DMS79 treated with DMSO at 0.1 percent for 48 hours (cell line): ENCODE measurements at regions not wholly inside any gene's neighbourhood (a gene's known extent, or its start where the extent isn't known, plus 50 kb on each side); places are given as distances from the start of the nearest gene placed in this dataset.
A peak's percentile ranks its signal among the peaks of the same experiment; 100 is the strongest.

Experiments
- DNase-seq: peaks from one replicate; lab custom pipeline; 2025; lab: John Stamatoyannopoulos, UW

DNA sequence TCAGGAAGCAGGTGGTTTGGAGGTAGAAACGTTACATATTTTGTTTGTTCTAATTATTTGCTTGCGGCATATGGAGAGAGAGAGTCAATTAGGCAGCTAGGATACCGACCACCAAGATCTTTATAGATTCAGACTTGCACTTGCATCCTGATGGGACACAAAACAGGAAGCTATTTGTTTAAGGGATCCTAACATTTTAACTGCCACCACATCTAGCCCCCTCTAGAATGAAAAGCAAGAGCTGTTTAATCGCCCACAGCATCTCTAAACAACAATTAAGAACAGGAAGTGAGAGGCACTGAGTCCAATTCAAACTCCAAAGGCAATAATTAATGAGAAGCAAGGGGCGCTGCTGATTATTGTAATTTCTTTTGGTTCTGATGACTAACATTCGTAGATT, 182.0 kb upstream of the LINC00305 start:
- DNase-seq: no peak

DNA sequence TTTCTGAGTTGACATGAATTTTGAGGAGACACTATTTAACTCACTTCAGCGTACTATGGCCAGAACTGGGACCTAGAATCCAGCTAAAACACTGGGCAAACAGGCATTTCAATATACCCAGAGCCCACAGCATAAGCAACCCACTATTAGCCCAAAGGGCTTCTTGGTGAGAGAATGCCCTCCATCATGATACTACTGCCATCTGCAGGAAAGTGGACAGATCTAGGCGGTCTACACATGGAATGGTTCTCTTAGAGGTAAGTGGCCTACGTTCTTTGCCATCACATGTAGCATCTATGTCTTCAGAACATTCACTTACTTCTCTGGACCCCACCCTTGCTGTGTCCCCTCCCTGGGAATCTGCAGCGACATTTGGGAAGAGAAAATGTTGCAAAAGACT, 181.3 kb upstream of the LINC00305 start:
- no peak for DNase-seq

GRCh38 chr18:64322189-64322588, 173.3 kb upstream of the LINC00305 start:
- no peak for DNase-seq

- no peak for DNase-seq
Observed at GRCh38 chr18:64318547-64318946, 169.7 kb upstream of the LINC00305 start.

DNA sequence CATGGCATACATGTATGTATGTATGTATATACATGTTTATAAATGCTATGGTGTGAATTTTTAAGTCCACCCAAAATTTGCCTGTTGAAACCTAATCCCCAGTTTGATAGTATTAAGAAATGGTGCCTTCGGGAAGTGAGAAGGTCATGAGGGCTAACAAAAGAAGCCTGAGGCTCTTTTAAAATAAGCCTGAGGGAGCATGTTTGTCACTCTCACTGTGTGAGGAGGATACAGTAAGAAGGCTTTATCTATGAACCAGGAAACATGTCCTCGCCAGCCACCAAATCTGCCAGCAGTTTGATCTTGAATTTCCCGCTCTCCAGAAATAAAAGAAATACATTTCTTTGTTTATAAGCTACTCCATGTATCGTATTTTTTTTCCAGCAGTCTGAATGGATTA, 163.0 kb upstream of the LINC00305 start:
- DNase-seq: no peak

DNA sequence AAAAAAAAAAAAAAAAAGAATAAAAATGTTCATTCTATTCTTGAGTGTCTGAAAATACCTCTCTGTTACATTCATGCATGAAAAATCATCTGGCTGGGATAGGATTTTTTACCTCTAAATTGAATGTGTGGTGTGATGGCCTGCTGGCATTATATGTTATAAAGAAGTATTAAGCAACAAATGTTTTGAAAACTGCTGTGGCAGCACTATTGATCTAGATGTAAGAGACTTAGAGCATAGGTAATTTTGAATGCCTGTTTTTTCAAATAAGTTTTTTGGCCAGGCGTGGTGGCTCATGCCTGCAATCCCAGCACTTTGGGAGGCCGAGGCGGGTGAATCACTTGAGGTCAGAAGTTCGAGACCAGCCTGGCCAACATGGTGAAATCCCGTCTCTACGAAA, 147.0 kb upstream of the LINC00305 start:
- no peak for DNase-seq

DNA sequence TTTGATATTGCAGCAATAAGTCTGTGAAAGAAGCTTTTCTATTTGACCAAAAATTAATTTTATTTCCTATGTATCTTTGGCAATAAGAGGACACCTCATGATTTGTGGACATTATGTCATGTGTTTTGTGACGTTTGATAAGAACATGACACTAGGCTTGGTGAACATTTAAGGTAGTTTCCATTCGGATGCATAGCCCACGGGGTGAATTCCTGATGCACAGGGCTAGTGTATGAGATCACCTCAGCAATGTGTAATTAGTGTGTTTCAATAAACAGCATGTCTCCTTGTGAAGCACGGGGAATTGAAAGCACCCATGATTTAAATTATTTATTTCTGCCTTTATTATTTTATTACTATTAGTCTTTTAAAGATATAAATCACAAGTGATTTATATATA, 146.1 kb upstream of the LINC00305 start:
- DNase-seq: no peak

DNA sequence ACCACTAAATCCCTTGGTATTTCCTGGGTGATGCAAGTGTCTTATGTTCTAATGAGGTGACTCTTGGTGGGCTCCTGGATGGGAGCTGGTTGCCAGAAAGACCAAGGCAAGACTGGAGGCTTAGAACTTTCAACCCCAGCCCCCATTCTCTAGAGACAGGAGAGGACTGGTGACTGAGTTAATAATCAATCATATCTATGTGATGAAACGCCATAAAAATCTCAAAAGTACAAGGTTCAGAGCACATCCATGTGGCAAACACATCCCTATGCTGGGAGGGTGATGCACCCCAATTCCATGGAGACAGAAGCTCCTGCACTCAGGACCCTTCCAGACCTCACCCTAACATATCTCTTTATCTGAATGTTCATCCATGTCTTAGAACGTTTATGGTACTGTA, 139.5 kb upstream of the LINC00305 start:
- DNase-seq: no peak

DNA sequence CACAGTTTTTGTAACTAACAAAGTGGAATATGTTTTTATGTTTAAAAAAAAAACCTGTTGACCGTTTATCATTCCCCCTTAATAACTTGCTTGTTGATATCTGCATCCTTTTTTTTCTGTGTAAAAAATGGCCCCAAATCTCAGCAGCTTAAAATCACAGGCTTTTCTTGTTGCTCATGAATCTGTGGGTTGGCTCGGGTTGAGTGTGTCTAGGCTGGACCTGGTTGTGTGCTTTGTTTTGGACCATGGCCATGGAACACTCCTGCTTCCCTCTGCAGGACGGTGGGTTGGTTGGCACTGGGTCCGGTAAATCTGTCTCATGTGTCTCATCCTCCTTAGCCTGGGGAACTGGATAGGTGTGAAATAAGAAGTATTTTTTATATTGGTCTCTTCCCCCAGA, 139.0 kb upstream of the LINC00305 start:
- no peak for DNase-seq

DNA sequence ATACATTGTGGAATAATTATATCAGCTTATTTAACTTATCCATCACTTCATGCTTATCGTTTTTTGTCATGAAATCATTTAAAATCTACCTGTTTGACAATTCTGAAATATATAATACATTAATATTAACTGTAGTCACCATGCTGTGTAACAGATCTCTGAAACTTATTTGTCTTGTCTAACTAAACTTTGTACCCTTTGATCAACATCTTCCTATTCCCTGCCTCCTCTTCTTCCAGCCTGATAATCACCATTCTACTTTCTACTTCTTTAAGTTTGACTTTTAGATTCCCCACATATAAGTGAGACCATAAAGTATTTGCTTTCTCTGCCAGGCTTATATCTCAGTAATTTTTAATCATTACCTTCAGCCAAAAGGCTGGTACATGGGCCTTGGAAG, 134.2 kb upstream of the LINC00305 start:
- DNase-seq: no peak

GRCh38 chr18:64278026-64278425, 129.1 kb upstream of the LINC00305 start:
- DNase-seq: no peak

DNA sequence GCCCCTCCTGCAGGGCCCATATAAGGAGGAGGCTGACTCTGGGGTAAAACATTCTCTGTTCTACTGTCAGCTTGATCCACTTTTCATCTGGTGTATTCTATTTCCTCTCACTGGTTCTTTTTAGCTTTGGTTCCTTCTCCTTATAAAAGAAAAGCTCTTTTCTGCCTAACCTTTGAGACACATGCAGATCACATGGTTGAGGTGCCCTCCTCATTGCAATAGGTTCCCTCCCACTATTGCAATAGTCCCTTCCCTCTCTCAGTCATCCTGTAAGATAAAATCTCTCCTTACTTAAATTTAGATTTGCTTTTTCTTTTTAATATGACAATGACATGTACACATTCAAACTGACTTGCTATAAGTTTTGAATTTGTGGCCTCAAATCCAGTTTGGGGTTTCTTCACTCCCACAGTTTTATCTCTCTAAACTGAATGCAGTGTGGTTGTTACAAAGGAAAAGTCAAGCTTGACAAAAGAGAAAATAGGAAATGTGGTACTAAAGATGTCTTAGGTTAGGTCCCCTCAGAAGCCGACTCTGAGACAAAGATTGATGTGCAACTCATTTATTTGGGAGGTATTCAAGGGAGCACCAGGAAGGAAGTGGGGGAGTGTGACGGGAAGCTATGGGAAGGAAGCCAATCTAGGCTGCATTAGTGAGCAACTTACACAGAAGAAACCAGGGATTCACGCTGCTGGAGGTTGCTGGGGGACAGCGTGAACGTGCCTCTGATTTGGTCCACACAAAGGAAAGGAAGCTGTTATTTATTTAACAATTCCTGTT, 127.6 kb upstream of the LINC00305 start:
- no peak for DNase-seq

- DNase-seq: no peak
Observed at GRCh38 chr18:64275593-64276300, 126.9 kb upstream of the LINC00305 start.

- no peak for DNase-seq
Observed at GRCh38 chr18:64273724-64274123, 124.8 kb upstream of the LINC00305 start.

- DNase-seq: no peak
Observed at GRCh38 chr18:64271975-64272659, 123.2 kb upstream of the LINC00305 start.

DNA sequence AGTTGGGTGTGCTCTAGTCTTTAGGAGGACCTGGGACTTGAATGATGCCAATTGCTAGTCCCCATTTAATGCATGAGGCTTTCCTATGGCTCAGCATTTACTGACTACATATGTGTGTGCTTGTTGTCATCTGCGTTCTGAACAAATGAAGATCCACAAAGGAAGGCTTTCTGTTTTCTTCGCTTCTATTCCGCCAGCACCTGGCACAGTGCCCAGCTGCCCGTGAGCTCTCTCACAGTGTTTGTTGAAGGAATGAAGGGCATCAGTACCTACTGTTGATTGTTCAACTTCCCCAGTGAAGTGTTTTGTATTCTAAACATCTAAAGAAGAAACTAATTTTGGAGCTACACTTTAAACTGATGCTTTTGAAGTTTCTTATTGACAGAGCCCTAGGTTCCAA, 122.4 kb upstream of the LINC00305 start:
- peak; percentile 42 for DNase-seq

DNA sequence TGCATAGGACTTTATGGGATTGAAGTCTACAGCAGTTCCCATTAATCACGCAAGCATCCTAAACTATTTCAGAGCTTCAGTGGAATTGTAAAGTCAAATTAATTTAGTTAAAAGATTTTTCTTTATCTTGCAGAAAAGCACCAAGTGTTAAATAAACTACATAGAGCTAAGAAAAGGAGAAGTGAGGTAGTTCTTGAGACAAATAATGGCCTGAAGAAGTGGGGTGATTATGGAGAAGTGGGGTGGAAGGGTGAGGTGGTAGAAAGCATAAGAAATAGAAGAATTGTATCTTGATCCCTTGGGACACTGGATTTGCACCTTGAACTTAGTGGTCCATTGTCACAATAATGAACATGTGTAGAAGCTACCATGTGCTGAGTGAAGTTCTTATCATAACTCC, 121.7 kb upstream of the LINC00305 start:
- no peak for DNase-seq

GRCh38 chr18:64270121-64270520, 121.2 kb upstream of the LINC00305 start:
- no peak for DNase-seq

GRCh38 chr18:64264171-64264570, 115.3 kb upstream of the LINC00305 start:
- no peak for DNase-seq

DNA sequence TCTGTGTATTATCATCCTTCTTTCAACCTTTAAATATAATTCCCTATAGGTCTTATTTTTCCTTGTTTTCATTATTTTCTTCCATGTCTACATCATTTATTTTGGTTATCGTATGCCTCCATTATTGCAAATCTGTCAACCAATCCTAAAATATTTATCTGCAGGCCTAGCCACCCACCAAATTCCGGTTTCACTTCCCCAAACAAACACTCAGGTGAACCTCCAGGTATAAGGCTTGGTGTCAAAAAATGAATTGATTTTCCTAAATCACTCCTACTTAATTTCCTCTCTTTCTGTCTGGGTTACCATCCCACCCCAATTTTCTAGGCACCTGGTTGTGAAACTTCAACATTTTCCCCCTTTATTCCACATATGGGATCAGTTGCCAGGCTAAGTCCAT, 111.9 kb upstream of the LINC00305 start:
- no peak for DNase-seq

- DNase-seq: no peak
Observed at GRCh38 chr18:64259871-64260270, 111.0 kb upstream of the LINC00305 start.

DNA sequence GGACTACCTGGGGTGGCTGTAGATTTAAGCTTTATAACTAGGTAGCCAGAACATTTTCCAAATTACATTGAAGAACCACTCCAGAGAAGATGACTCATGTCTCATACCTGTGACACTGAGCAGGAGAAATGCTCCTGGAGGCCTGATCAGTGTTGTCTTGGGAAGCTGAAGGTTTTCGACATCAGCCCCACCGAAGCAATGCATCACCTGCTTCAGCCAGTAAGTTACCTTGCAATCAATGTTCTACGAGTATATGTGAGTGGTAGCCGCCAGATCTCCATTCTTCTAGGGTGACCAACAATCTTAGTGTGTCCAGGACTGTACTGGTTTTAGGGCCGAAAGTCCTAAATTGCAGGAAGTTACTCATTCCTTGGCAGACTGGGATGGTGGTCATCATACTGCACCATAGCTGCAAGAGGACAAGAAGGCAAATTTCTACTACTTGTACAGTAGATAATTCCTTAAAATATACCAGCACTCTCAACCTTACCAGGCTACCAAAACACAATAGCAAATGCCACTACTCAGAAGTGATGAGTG, 109.3 kb upstream of the LINC00305 start:
- no peak for DNase-seq
